GM12878 (cell line): ENCODE measurements at regions not wholly inside any gene's neighbourhood (a gene's known extent, or its start where the extent isn't known, plus 50 kb on each side); places are given as distances from the start of the nearest gene placed in this dataset.

Experiments
- ATAC-seq: fragments of 200-7000 bp; cut with Tn5 transposase; 3 replicates; pipeline ENCODE4 v1.9.1; 2020; ENCODE audit warnings: mild to moderate bottlenecking, moderate library complexity
- BruUV-seq: library from RNA; stranded (reverse); fragments of 400-500 nt; replicated peaks from 2 replicates; lab custom pipeline; 2021; lab: Mats Ljungman, UMichigan
- CTCF ChIA-PET: fragments of 300-600 bp; sonication (Branson Sonifier 250); formaldehyde crosslinking; extraction: SDS; loops from one replicate; lab custom pipeline; 2021; ENCODE audit warnings: inconsistent platforms; lab: Yijun Ruan, JAX
- POLR2A ChIA-PET: fragments of 350-600 bp; formaldehyde crosslinking; extraction: SDS; loops from one replicate; lab custom pipeline; 2021; ENCODE audit warnings: inconsistent platforms; lab: Charles Lee
- RAD21 ChIA-PET: fragments of 300-600 bp; sonication (Branson Sonifier 250); formaldehyde crosslinking; loops from one replicate; lab custom pipeline; 2023; ENCODE audit warnings: antibody characterized with exemption; ENCODE audit not compliant: unreplicated experiment; lab: Charles Lee
- SMC1A ChIA-PET: fragments of 300-600 bp; sonication (Branson Sonifier 250); formaldehyde crosslinking; loops from one replicate; lab custom pipeline; 2023; ENCODE audit not compliant: unreplicated experiment, uncharacterized antibody; lab: Charles Lee
- DNase-seq: peaks from one replicate; pipeline ENCODE4 v3.0.0-alpha.2; 2011; ENCODE audit warnings: low read depth, low spot score
- FAIRE-seq: peaks from 3 replicates; lab custom pipeline; 2011; peaks lifted over from hg19 to GRCh38; lab: Jason Lieb, UNC
- H2AFZ ChIP-seq: 2 replicates; pipeline ENCODE4 v1.6.0; 2011; ENCODE audit warnings: low read depth, low read length, control low read depth; ENCODE audit not compliant: control insufficient read depth
- H3K27ac ChIP-seq: 2 replicates; pipeline ENCODE4 v1.5.1; 2011; ENCODE audit warnings: control low read depth; ENCODE audit not compliant: control insufficient read depth, insufficient read depth
- H3K27me3 ChIP-seq, 2 experiments: replicated peaks in 1 of 2; 2 replicates each; pipeline versions ENCODE4 v1.6.0 to v1.6.1; 2011; ENCODE audit warnings: low read length in 1 of 2; ENCODE audit not compliant: control insufficient read depth in 2 of 2, insufficient read depth in 2 of 2
- H3K36me3 ChIP-seq, 2 experiments: 2 replicates each; pipeline ENCODE4 v1.5.1; 2011; ENCODE audit warnings: low read length in 1 of 2; ENCODE audit not compliant: control insufficient read depth in 2 of 2, insufficient read depth in 2 of 2
- H3K4me1 ChIP-seq: 2 replicates; pipeline ENCODE4 v1.6.1; 2011; ENCODE audit warnings: mild to moderate bottlenecking, low read length, moderate library complexity, mixed read lengths; ENCODE audit not compliant: control insufficient read depth, insufficient read depth
- H3K4me2 ChIP-seq: 2 replicates; pipeline ENCODE4 v1.6.0; 2011; ENCODE audit warnings: control low read depth; ENCODE audit not compliant: control insufficient read depth, insufficient read depth
- H3K4me3 ChIP-seq: fragments of 200-600 bp; sonication (generic); 2 replicates; pipeline ENCODE4 v1.5.1; 2016
- H3K79me2 ChIP-seq: 2 replicates; pipeline ENCODE4 v1.6.0; 2011; ENCODE audit warnings: low read length; ENCODE audit not compliant: control insufficient read depth, insufficient read depth
- H3K9ac ChIP-seq: 2 replicates; pipeline ENCODE4 v1.8.0; 2011; ENCODE audit warnings: low read length, control low read depth, mixed read lengths; ENCODE audit not compliant: control insufficient read depth, insufficient read depth
- H3K9me3 ChIP-seq: replicated peaks from 3 replicates; pipeline ENCODE4 v1.5.1; 2011; ENCODE audit warnings: mild to moderate bottlenecking, low read length; ENCODE audit not compliant: control insufficient read depth, insufficient read depth
- H4K20me1 ChIP-seq: 2 replicates; pipeline ENCODE4 v1.6.0; 2011; ENCODE audit not compliant: control insufficient read depth, insufficient read depth
- EGR1 ChIP-seq, 2 experiments: IDR thresholded peaks; 1 replicate in 1 of 2; 2 replicates in 1 of 2; pipeline ENCODE4 v1.6.1; 2011 to 2012; ENCODE audit warnings: low read depth in 2 of 2, low read length in 2 of 2, borderline replicate concordance in 1 of 2, mild to moderate bottlenecking in 1 of 2, moderate library complexity in 1 of 2
- IRF3 ChIP-seq: fragments of 450-650 bp; IDR thresholded peaks from 2 replicates; pipeline ENCODE4 v1.6.1; 2014; ENCODE audit warnings: mild to moderate bottlenecking
- KDM1A ChIP-seq: fragments of 200-600 bp; sonication (generic); IDR thresholded peaks from 2 replicates; pipeline ENCODE4 v1.6.1; 2016; ENCODE audit warnings: borderline replicate concordance
- KLF5 ChIP-seq: fragments of 450-650 bp; IDR thresholded peaks from 2 replicates; pipeline ENCODE4 v1.6.1; 2014; ENCODE audit warnings: mild to moderate bottlenecking; ENCODE audit not compliant: partially characterized antibody
- NFIC ChIP-seq: IDR thresholded peaks from 2 replicates; pipeline ENCODE4 v1.6.1; 2012; ENCODE audit warnings: low read depth, mild to moderate bottlenecking, inconsistent platforms, low read length, moderate library complexity
- NFYB ChIP-seq: IDR thresholded peaks from 2 replicates; pipeline ENCODE4 v1.6.1; 2011; ENCODE audit warnings: low read depth, mild to moderate bottlenecking, low read length, improper control_type of control experiment, moderate library complexity; ENCODE audit not compliant: insufficient read depth
- NKRF ChIP-seq: fragments of 450-650 bp; conservative IDR thresholded peaks from 2 replicates; pipeline ENCODE4 v1.6.1; 2017; ENCODE audit warnings: mild to moderate bottlenecking, moderate library complexity
- NR2C2 ChIP-seq: IDR thresholded peaks from 2 replicates; pipeline ENCODE4 v1.6.1; 2011; ENCODE audit warnings: borderline replicate concordance, low read depth; ENCODE audit not compliant: control insufficient read depth, insufficient read length
- NR2F1 ChIP-seq: fragments of 450-650 bp; conservative IDR thresholded peaks from 2 replicates; pipeline ENCODE4 v1.6.1; 2017; ENCODE audit warnings: mild to moderate bottlenecking
- PML ChIP-seq: IDR thresholded peaks from 2 replicates; pipeline ENCODE4 v1.6.1; 2012; ENCODE audit warnings: low read length, inconsistent platforms
- RAD21 ChIP-seq: IDR thresholded peaks from 2 replicates; pipeline ENCODE4 v1.6.1; 2011; ENCODE audit warnings: mild to moderate bottlenecking, low read depth, low read length, moderate library complexity; ENCODE audit not compliant: insufficient read depth
- SIX5 ChIP-seq: IDR thresholded peaks from 2 replicates; pipeline ENCODE4 v1.6.1; 2011; ENCODE audit warnings: mild to moderate bottlenecking, low read depth, low read length, moderate library complexity; ENCODE audit not compliant: severe bottlenecking
- SUPT20H ChIP-seq: IDR thresholded peaks from 2 replicates; pipeline ENCODE4 v1.6.1; 2011; ENCODE audit warnings: low read depth, mild to moderate bottlenecking, low read length, moderate library complexity, borderline replicate concordance; ENCODE audit not compliant: control insufficient read depth
- TCF3 ChIP-seq: IDR thresholded peaks from 2 replicates; pipeline ENCODE4 v1.6.1; 2012; ENCODE audit warnings: low read depth, mild to moderate bottlenecking, low read length, borderline replicate concordance; ENCODE audit not compliant: insufficient read depth
- TCF7 ChIP-seq: IDR thresholded peaks from 2 replicates; pipeline ENCODE4 v1.6.1; 2014; ENCODE audit warnings: antibody characterized with exemption, borderline replicate concordance
- ZNF274 ChIP-seq: IDR thresholded peaks from one replicate; pipeline ENCODE4 v1.8.0; 2011; ENCODE audit not compliant: insufficient read length, insufficient read depth
- ZNF622 ChIP-seq: fragments of 450-650 bp; IDR thresholded peaks from 2 replicates; pipeline ENCODE4 v1.6.1; 2017; ENCODE audit warnings: mild to moderate bottlenecking, inconsistent platforms
- WGBS: methylation state at CpG from one replicate; pipeline ENCODE4 v1.1.6; 2016; ENCODE audit warnings: low lambda C conversion rate; ENCODE audit not compliant: insufficient replicate concordance, insufficient coverage; ENCODE audit errors: missing lambda C conversion rate; 5-methylcytosine and 5-hydroxymethylcytosine counted together
- in situ Hi-C: fragments of 300-500 bp; cut with MboI; formaldehyde crosslinking; loops from 9 replicates; pipeline ENCODE4 v1.14.3; 2018; ENCODE audit warnings: mixed read lengths
- intact Hi-C: fragments of 100-400 bp; cut with micrococcal nuclease; formaldehyde crosslinking; loops from one replicate; pipeline ENCODE4 v1.14.2; 2022; ENCODE audit not compliant: unreplicated experiment

DNA sequence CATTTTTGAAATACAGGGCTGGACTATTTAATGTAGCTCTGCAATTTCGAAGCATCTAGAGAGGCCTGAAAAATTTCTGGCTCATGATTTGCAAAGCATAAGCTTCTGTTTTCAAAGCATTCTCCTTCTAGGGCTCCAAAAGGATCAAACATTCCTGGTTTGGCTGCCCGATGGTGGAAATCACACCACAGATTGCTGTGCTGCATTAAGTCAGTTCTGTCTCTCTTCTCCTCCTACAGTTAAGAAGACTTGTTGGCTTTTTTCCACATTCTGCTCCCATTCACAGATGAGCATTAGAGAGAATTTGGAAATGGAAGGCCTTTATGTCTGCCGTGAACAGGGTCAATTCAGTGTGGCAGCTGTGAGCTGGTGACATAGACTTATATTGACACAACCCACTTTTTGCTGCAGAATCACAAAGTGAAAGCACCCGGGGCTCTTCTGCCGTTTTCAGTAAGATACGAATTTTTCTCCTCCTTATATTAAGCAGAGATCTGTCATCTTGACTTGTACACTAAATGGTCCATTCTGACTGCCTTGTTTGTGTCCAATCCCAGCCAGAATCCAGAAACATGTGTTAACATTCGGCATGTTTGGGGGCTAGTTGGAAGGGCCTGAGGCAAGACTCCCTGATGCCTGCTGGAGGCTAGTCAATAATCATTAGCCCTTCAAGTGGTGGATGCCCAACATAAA is 330.8 kb upstream of the DEFB112 start:
- in situ Hi-C loops (no loop called here), intact Hi-C loops (no loop called here)
- H3K79me2 ChIP-seq, result no peaks in the 10 kb centered on the region
- CTCF ChIA-PET, result interaction anchor here (0.6 to 1.1 kb wide), 2 partner anchors 12 to 668 kb away, joined by 3 to 4 read pairs; no protein-coding TSS in a partner anchor
- BruUV-seq, result no TSS peak
- DNase-seq (no peak), FAIRE-seq (no peak), ATAC-seq (peak; percentile 32; the same call in 2 of the 3 replicates)
- POLR2A ChIA-PET, result no interaction called here
- no peak overlapping the region for H3K27ac ChIP-seq
- H3K36me3 ChIP-seq, result no peaks in the 10 kb centered on the region
- RAD21 ChIA-PET, result no interaction called here
- TF ChIP-seq EGR1 (IDR thresholded peaks at IDR 0.05; ENCODE audit: borderline replicate concordance in 1 of 2, low read depth in 2 of 2, low read length in 2 of 2), result no peak
- TF ChIP-seq KLF5, result no peak
- no peak for TF ChIP-seq NFYB
- no peak for TF ChIP-seq ZNF274
- no peak for TF ChIP-seq NR2C2
- TF ChIP-seq SUPT20H, result no peak
- no peak for TF ChIP-seq TCF3
- TF ChIP-seq NFIC, result no peak
- TF ChIP-seq TCF7, result no peak
- no peak for TF ChIP-seq NKRF
- no peak for TF ChIP-seq ZNF622
- TF ChIP-seq IRF3, result no peak
- no peak for TF ChIP-seq KDM1A
- TF ChIP-seq NR2F1, result no peak
- TF ChIP-seq RAD21, result no peak
- TF ChIP-seq PML, result no peak
- TF ChIP-seq SIX5, result no peak
- no peaks in the 10 kb centered on the region for H3K9me3 ChIP-seq
- 6% methylated on average over 7 of the region's 7 CpGs for WGBS
- no peak overlapping the region for H3K4me3 ChIP-seq
- no peaks in the 10 kb centered on the region for H4K20me1 ChIP-seq
- SMC1A ChIA-PET, result interaction anchor here (1.2 kb wide), 1 partner anchor 11 kb away, joined by 4 read pairs; no protein-coding TSS in a partner anchor
- no peak overlapping the region for H2AFZ ChIP-seq
- H3K9ac ChIP-seq, result no peak overlapping the region
- H3K27me3 ChIP-seq, result no peaks in the 10 kb centered on the region
- no peak overlapping the region for H3K4me2 ChIP-seq
- no peaks in the 10 kb centered on the region for H3K4me1 ChIP-seq
